HepG2 (cell line): ENCODE measurements at regions not wholly inside any gene's neighbourhood (a gene's known extent, or its start where the extent isn't known, plus 50 kb on each side); places are given as distances from the start of the nearest gene placed in this dataset.

ENCODE experiments used
- HNRNPH1 ChIP-seq: fragments of 200-400 bp; formaldehyde crosslinking; optimal IDR thresholded peaks from 2 replicates; pipeline ENCODE3; 2017; ENCODE audit warnings: mild to moderate bottlenecking, low read depth, low read length
- MXD4 ChIP-seq: IDR thresholded peaks from 2 replicates; pipeline ENCODE4 v1.6.1; 2016; ENCODE audit warnings: mild to moderate bottlenecking, missing biosample characterization, missing genetic modification reagents
- ZBTB40 ChIP-seq, 2 experiments: fragments of 450-650 bp in 1 of 2; sonication (generic) in 1 of 2; formaldehyde crosslinking in 1 of 2; IDR thresholded peaks; 2 replicates each; pipeline versions ENCODE4 v1.6.1 to v1.8.0; 2016 to 2022; ENCODE audit warnings: antibody characterized with exemption in 1 of 2, mild to moderate bottlenecking in 1 of 2, missing genetic modification reagents in 1 of 2

DNA sequence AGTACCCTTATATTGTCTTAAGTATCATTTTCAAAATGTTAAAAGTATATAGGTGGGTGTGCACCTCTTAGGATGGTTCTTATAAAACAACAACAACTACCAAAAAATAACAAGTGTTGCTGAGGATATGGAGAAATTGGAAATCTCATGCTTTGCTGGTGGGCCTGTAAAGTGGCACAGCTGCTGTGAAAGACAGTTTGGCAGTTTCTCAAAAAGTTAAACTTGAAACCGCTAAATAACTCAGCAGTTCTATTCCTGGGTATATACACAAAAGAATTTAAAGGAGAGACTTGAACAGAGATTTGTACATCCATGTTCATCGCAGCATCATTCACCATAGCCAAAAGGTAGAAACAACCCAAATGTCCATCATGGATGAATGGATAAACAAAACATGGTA lies 65.5 kb downstream of the HAND2 start:
- TF ChIP-seq ZBTB40 (IDR thresholded peaks at IDR 0.05) (no peak), ZBTB40 (CRISPR knock-in tag; IDR thresholded peaks at IDR 0.05) (no peak), MXD4 (no peak), HNRNPH1 (no peak)
